ENCODE measurements at regions not wholly inside any gene's neighbourhood (a gene's known extent, or its start where the extent isn't known, plus 50 kb on each side); places are given as distances from the start of the nearest gene placed in this dataset.

GRCh38 chr5:114261989-114262388, 99.9 kb upstream of the KCNN2 start:
- no peak for DNase-seq
- intact Hi-C loops (cut with DNase I), result no loop called here
- Histone ChIP-seq H3K9me3 (no peaks in the 10 kb centered on the region), H3K27ac (no peak overlapping the region), H3K4me1 (no peaks in the 10 kb centered on the region), H3K27me3 (no peaks in the 10 kb centered on the region), H3K4me3 (no peak overlapping the region), H3K36me3 (no peaks in the 10 kb centered on the region)
- TF ChIP-seq POLR2A (IDR thresholded peaks at IDR 0.05) (no peak), CTCF (IDR thresholded peaks at IDR 0.05) (no peak)
- 81 to 91% (median 83%) methylated on average over 3 of the region's 3 CpGs for WGBS, 4 donors
- ATAC-seq, result no peak

- Histone ChIP-seq H3K9me3 (no peaks in the 10 kb centered on the region), H3K27ac (no peak overlapping the region), H3K36me3 (no peaks in the 10 kb centered on the region), H3K27me3 (no peaks in the 10 kb centered on the region), H3K4me3 (no peak overlapping the region), H3K4me1 (no peaks in the 10 kb centered on the region)
- TF ChIP-seq CTCF (IDR thresholded peaks at IDR 0.05) (no peak), POLR2A (IDR thresholded peaks at IDR 0.05) (no peak)
- ATAC-seq (no peak), DNase-seq (no peak)
- 33 to 36% (median 35%) methylated on average over 2 of the region's 2 CpGs for WGBS, 4 donors
- intact Hi-C loops (cut with DNase I), result no loop called here
These were observed 96.3 kb upstream of the KCNN2 start for GRCh38 chr5:114265432-114266060.

- no peaks in the 10 kb centered on the region for H3K27me3 ChIP-seq
- DNase-seq (no peak), ATAC-seq (no peak)
- 89 to 96% (median 95%) methylated on average over 1 of the region's 1 CpG for WGBS, 4 donors
- H3K36me3 ChIP-seq, result no peaks in the 10 kb centered on the region
- no peaks in the 10 kb centered on the region for H3K9me3 ChIP-seq
- intact Hi-C loops (cut with DNase I), result no loop called here
- no peak for TF ChIP-seq CTCF (IDR thresholded peaks at IDR 0.05)
- TF ChIP-seq POLR2A (IDR thresholded peaks at IDR 0.05), result no peak
- no peak overlapping the region for H3K4me3 ChIP-seq
- no peaks in the 10 kb centered on the region for H3K4me1 ChIP-seq
- H3K27ac ChIP-seq, result no peak overlapping the region
These were observed 95.5 kb upstream of the KCNN2 start for GRCh38 chr5:114266374-114266773.

GRCh38 chr5:114296191-114296590, 65.7 kb upstream of the KCNN2 start:
- TF ChIP-seq CTCF (IDR thresholded peaks at IDR 0.05) (no peak), POLR2A (IDR thresholded peaks at IDR 0.05) (no peak)
- WGBS, 4 donors, result 67 to 83% (median 77%) methylated on average over 1 of the region's 1 CpG
- H3K36me3 ChIP-seq, result no peaks in the 10 kb centered on the region
- no peaks in the 10 kb centered on the region for H3K27me3 ChIP-seq
- peaks cover 0 to 6% (median 0%) of the 10 kb centered on the region in 12 donors for H3K9me3 ChIP-seq
- ATAC-seq, result no peak
- no peak overlapping the region for H3K27ac ChIP-seq
- intact Hi-C loops (cut with DNase I), result no loop called here
- no peaks in the 10 kb centered on the region for H3K4me1 ChIP-seq
- DNase-seq, result no peak
- H3K4me3 ChIP-seq, result no peak overlapping the region
